ENCODE measurements at regions not wholly inside any gene's neighbourhood (a gene's known extent, or its start where the extent isn't known, plus 50 kb on each side); places are given as distances from the start of the nearest gene placed in this dataset.

- no peak for TF ChIP-seq CTCF (conservative IDR thresholded peaks at IDR 0.05; ENCODE audit: low read depth, low read length)
- no peak for DNase-seq (ENCODE audit: low read depth)
- H3K4me3 ChIP-seq (ENCODE audit: low read depth, low read length), result no peak overlapping the region
These were observed 327.8 kb upstream of the HAND2 start for GRCh38 chr4:173857828-173858227.

- no peak overlapping the region for H3K4me3 ChIP-seq (ENCODE audit: low read depth, low read length)
- DNase-seq (ENCODE audit: low read depth), result peak; percentile 6
- TF ChIP-seq CTCF (conservative IDR thresholded peaks at IDR 0.05; ENCODE audit: low read depth, low read length), result no peak
These were observed 325.0 kb upstream of the HAND2 start for GRCh38 chr4:173855015-173855414.

GRCh38 chr4:173852775-173853174 lies 322.7 kb upstream of the HAND2 start:
- no peak for DNase-seq (ENCODE audit: low read depth)
- no peak for TF ChIP-seq CTCF (conservative IDR thresholded peaks at IDR 0.05; ENCODE audit: low read depth, low read length)
- no peak overlapping the region for H3K4me3 ChIP-seq (ENCODE audit: low read depth, low read length)

DNA sequence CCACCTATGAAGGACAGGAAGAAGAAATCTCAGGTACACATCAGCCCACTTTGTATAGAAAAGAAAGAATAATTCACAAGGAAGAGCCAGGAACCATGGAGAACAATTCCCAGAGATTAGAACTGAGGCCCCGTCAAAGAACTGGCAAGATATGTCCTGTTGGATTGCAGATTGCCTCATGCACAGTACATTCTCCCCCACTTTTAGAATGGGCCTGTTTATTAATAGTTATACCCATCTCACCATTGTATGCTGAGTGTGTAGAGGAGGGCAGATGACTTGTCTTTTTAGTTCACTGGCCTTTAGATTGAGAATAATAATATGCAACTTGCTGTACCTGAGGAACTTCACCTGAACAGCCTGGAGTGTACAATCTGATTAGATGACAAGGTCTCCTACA lies 315.6 kb upstream of the HAND2 start:
- no peak overlapping the region for H3K4me3 ChIP-seq (ENCODE audit: low read depth, low read length)
- no peak for TF ChIP-seq CTCF (conservative IDR thresholded peaks at IDR 0.05; ENCODE audit: low read depth, low read length)
- DNase-seq (ENCODE audit: low read depth), result no peak

DNA sequence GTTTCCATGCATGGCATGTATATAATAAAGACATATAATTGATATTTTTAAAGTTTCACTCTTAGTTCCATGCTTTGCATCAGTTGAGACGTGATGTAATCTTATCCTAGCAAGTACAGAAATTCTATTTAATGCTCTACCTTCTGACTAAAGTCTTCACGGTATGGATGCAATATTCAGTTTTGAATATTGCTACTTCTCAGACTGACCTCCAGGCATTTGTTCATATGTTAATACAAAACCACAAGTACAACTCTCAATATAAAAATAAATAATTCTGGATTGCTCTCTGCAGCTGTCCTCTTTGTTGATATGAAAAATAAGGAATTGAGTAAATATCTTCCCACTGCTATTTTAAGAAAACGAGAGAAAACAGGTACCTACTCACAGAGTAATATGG lies 309.8 kb upstream of the HAND2 start:
- DNase-seq (ENCODE audit: low read depth), result no peak
- no peak for TF ChIP-seq CTCF (conservative IDR thresholded peaks at IDR 0.05; ENCODE audit: low read depth, low read length)
- no peak overlapping the region for H3K4me3 ChIP-seq (ENCODE audit: low read depth, low read length)

GRCh38 chr4:173837517-173837916 lies 307.5 kb upstream of the HAND2 start:
- no peak overlapping the region for H3K4me3 ChIP-seq (ENCODE audit: low read depth, low read length)
- no peak for DNase-seq (ENCODE audit: low read depth)
- no peak for TF ChIP-seq CTCF (conservative IDR thresholded peaks at IDR 0.05; ENCODE audit: low read depth, low read length)

DNA sequence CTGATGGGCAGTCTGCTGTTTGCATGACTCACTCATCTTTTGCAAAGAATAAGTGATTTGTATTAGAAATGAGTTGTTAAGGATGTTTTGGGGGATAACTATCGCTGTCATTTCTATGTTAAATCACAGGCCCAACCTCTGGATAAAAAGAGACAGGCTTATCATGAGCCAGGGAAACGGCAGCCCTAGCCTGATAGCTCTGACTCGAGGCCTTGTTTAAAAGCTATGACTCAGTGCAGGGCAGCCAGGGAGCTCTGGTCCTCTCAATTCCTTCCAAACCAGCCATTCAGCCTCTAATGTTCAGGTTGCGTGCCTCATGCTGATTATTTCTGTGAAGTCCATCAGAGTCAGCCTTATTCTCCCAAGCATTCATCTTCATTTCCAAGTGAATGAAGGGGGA lies 305.9 kb upstream of the HAND2 start:
- no peak overlapping the region for H3K4me3 ChIP-seq (ENCODE audit: low read depth, low read length)
- TF ChIP-seq CTCF (conservative IDR thresholded peaks at IDR 0.05; ENCODE audit: low read depth, low read length), result no peak
- peak; percentile 36 for DNase-seq (ENCODE audit: low read depth)
